HUES6 (cell line): ENCODE measurements at regions not wholly inside any gene's neighbourhood (a gene's known extent, or its start where the extent isn't known, plus 50 kb on each side); places are given as distances from the start of the nearest gene placed in this dataset.

ENCODE experiments used
- H3K27ac ChIP-seq: 2 replicates; pipeline ENCODE4 v1.7.0; 2013; ENCODE audit warnings: low read depth, mild to moderate bottlenecking, low read length, inconsistent platforms
- H3K27me3 ChIP-seq: 2 replicates; pipeline ENCODE4 v1.6.1; 2013; ENCODE audit warnings: low read length; ENCODE audit not compliant: control insufficient read depth, insufficient read depth
- H3K36me3 ChIP-seq: 2 replicates; pipeline ENCODE4 v1.6.1; 2013; ENCODE audit warnings: low read length; ENCODE audit not compliant: control insufficient read depth, insufficient read depth
- H3K4me1 ChIP-seq: 2 replicates; pipeline ENCODE4 v1.6.1; 2013; ENCODE audit warnings: low read length; ENCODE audit not compliant: control insufficient read depth, insufficient read depth
- H3K4me3 ChIP-seq: 2 replicates; pipeline ENCODE4 v1.5.1; 2013; ENCODE audit warnings: low read depth, low read length
- H3K9ac ChIP-seq: one replicate; pipeline ENCODE4 v1.6.1; 2013; ENCODE audit warnings: mild to moderate bottlenecking, low read length
- H3K9me3 ChIP-seq: 2 replicates; pipeline ENCODE4 v1.6.1; 2013; ENCODE audit warnings: low read depth, low read length; ENCODE audit not compliant: control insufficient read depth, insufficient read depth

DNA sequence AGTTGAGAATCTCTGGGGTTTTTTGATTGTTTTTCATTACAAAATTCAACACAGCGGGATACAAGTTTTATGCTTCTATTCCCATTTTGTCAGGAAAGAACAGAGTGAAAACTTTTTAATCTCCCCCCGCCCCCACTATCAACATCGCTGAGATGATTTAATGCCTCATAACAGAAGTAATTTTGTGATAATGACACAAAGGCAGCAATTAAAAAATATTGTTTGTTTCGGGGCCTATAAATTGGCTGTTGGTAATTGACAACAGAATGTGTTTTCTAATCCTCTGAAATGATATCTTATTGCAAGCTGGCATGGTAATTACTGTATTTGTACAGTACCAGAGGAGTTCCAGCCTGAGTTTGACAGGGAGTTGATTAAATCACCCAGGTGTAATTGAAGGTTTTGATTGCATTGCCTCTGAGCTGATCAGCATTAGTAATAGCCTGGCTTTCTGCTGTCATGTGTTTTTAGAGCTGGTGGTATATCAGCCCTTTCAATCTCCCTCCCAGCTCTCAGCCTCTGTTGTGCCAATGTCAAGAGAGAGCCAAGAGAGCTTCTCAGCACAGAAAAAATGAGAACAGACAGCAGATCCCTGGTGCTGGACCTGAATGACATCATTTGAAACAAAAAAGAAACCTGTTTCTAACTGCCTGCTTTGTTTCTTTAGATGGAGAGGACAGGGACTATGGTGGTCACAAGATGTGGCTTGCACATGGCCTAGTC, 265.1 kb downstream of the FAM76B start:
- Histone ChIP-seq H3K27me3 (no peaks in the 10 kb centered on the region), H3K9me3 (no peaks in the 10 kb centered on the region), H3K9ac (no peak overlapping the region), H3K36me3 (no peaks in the 10 kb centered on the region), H3K27ac (no peak overlapping the region), H3K4me3 (no peak overlapping the region), H3K4me1 (no peaks in the 10 kb centered on the region)

DNA sequence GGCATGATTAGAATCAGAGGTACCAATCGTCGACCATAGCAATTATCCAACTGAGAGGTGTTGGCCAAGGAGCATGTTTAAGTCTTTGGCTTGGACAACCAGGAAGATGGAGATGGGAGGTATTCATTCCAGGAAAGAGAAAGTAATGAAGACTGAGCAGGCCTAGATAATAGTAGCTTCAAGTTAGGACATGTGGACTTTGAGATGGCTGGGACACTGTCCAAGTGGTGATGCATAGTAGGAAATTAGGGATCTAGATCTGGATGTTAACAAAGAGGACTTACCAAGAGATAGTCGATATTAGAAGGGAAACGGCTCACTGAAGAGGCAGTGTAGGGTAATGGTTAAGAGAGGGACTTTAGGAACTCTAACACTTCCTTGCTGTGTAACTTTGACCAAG, 266.7 kb downstream of the FAM76B start:
- no peak overlapping the region for H3K27ac ChIP-seq
- no peaks in the 10 kb centered on the region for H3K36me3 ChIP-seq
- no peak overlapping the region for H3K4me3 ChIP-seq
- no peaks in the 10 kb centered on the region for H3K27me3 ChIP-seq
- no peak overlapping the region for H3K9ac ChIP-seq
- no peaks in the 10 kb centered on the region for H3K4me1 ChIP-seq
- H3K9me3 ChIP-seq: no peaks in the 10 kb centered on the region

DNA sequence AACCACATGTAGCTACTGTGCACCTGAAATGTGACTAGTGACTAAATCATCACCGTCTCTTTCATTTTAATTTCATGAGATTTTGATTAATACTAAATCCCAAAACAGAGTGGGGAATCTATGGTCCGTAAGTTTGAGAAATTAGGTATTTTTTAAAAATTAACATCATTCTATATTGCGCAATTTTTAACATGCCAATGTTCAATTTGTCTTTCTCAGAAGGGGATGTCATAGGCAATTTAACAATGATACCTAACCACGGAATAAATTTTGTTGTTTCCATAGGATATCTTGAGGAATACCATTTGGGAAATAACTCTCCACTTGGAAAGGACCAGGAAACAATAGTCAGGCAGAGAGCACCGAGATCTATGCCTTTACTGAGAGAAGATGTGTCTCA, 267.7 kb downstream of the FAM76B start:
- Histone ChIP-seq H3K27ac (no peak overlapping the region), H3K9me3 (no peaks in the 10 kb centered on the region), H3K27me3 (no peaks in the 10 kb centered on the region), H3K9ac (no peak overlapping the region), H3K4me3 (no peak overlapping the region), H3K4me1 (no peaks in the 10 kb centered on the region), H3K36me3 (no peaks in the 10 kb centered on the region)

- no peaks in the 10 kb centered on the region for H3K9me3 ChIP-seq
- H3K4me1 ChIP-seq: no peaks in the 10 kb centered on the region
- H3K9ac ChIP-seq: no peak overlapping the region
- no peak overlapping the region for H3K4me3 ChIP-seq
- H3K36me3 ChIP-seq: no peaks in the 10 kb centered on the region
- no peaks in the 10 kb centered on the region for H3K27me3 ChIP-seq
- no peak overlapping the region for H3K27ac ChIP-seq
These were observed 268.4 kb downstream of the FAM76B start for GRCh38 chr11:95521133-95521542.

DNA sequence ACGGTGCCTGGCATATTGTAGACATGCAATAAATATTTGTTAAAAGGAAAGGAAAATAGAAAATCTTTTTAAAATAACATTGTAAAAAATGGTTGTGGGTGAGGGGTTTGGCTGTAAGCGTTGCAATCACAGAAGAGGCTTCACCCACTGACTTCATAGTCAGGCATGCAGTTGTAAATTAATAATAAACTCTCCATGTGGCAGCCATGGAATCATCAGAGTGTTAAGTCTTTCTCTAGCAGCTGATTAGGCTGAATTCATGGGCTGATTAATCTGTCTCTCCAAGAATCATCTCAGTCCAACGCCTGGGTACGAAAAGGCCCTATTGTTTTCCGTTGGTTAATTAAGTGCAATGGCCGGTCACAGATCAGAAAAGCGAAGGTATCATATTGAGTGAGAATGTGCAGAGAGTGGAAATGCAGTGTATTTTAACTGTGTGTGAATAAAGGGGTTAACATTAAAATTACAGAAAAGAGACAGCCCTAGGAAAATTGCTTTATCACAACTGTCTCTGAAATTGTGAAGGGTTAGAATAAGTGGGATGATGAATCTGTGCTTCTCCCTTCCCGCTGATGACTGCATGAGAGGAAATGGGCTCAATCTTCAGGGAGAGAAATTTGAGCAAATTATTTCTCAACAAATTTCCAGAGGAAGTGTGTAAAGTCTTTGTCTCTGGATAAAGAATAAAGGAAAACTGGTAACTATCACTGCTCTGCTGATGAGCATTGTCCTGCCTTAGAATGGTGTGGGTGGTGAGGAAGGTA, 269.0 kb downstream of the FAM76B start:
- H3K27me3 ChIP-seq: no peaks in the 10 kb centered on the region
- H3K36me3 ChIP-seq: no peaks in the 10 kb centered on the region
- H3K9me3 ChIP-seq: no peaks in the 10 kb centered on the region
- H3K27ac ChIP-seq: no peak overlapping the region
- H3K4me1 ChIP-seq: no peaks in the 10 kb centered on the region
- H3K4me3 ChIP-seq: no peak overlapping the region
- H3K9ac ChIP-seq: no peak overlapping the region

DNA sequence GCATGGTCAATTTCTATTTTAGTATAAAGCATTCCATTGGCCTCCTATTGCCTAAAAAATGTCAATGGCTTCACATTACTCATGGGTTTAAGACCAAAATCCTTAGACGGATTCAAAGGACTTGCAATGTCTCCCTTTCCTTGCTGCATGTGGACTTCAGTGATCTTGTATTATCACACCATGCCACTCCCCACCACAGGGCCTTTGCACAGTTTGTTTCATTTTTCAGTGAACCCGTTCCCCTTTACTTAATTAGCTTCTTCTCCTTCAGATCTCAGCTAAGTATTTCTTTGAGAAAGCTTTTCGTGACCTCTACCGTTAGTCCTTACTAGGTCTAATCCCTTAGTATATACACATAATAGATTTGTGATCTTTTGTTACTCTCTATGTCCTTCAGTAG, 269.7 kb downstream of the FAM76B start:
- Histone ChIP-seq H3K36me3 (no peaks in the 10 kb centered on the region), H3K27me3 (no peaks in the 10 kb centered on the region), H3K4me1 (no peaks in the 10 kb centered on the region), H3K27ac (no peak overlapping the region), H3K9ac (no peak overlapping the region), H3K9me3 (no peaks in the 10 kb centered on the region), H3K4me3 (no peak overlapping the region)

DNA sequence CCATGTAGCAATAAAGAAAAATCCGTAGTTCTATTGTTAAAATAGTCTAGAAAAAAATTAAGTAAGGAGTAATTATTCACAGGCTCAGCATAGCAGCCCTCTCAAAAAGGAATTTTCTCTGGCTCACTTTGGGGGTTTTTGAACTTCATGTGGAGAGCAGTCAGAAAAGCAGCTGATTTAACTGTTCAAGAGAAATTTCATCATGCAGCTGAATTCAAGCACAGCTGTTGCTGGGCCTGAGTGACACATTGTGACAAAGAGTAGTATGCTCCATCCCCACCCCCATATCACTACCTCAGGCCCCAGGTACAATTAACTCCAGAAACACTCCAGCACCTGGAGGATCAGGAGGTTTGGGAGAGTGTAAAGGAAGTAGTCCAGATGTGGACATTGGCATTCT, 272.1 kb downstream of the FAM76B start:
- Histone ChIP-seq H3K4me3 (no peak overlapping the region), H3K9ac (no peak overlapping the region), H3K4me1 (no peaks in the 10 kb centered on the region), H3K27ac (no peak overlapping the region), H3K27me3 (no peaks in the 10 kb centered on the region), H3K36me3 (no peaks in the 10 kb centered on the region), H3K9me3 (no peaks in the 10 kb centered on the region)

DNA sequence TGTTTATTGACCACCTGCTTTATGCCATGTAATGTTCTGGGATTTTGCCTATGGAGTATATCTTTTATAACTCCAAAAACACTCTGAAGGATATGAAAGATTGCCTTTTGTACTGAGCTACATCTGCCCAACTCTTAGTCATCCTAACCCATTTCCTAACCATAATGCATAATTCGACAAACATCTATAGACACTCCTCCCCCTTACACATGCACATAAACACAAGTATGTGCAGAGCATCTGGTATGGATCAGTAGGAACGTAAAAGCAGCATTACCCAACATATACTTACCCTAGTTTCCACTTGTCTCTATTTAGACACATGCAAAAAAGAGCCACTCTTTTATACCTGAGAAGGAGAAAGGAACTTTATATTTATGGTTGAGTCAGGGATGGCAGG, 272.8 kb downstream of the FAM76B start:
- H3K9ac ChIP-seq: no peak overlapping the region
- H3K4me3 ChIP-seq: no peak overlapping the region
- H3K36me3 ChIP-seq: no peaks in the 10 kb centered on the region
- no peaks in the 10 kb centered on the region for H3K4me1 ChIP-seq
- H3K27me3 ChIP-seq: no peaks in the 10 kb centered on the region
- H3K27ac ChIP-seq: no peak overlapping the region
- no peaks in the 10 kb centered on the region for H3K9me3 ChIP-seq

DNA sequence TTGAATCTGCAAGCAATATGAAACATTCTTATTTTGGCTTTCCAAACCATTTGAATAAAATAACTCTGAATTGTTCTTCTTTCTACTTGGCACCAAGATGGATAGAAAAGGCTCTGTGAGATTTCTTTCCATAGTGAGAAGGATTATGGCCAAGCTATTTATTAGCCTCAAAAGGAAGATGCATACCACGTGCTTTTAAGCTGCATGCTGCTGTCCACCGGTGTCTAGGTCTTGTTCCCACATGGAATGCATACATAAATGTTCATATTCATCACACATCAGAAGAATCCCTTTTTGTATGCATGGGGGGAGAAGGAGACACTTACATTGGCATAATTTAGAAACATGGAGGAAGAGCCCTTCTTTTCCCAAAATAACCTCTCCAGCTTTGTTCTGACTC, 273.4 kb downstream of the FAM76B start:
- Histone ChIP-seq H3K36me3 (no peaks in the 10 kb centered on the region), H3K9ac (no peak overlapping the region), H3K4me3 (no peak overlapping the region), H3K27me3 (no peaks in the 10 kb centered on the region), H3K9me3 (no peaks in the 10 kb centered on the region), H3K27ac (no peak overlapping the region), H3K4me1 (no peaks in the 10 kb centered on the region)

DNA sequence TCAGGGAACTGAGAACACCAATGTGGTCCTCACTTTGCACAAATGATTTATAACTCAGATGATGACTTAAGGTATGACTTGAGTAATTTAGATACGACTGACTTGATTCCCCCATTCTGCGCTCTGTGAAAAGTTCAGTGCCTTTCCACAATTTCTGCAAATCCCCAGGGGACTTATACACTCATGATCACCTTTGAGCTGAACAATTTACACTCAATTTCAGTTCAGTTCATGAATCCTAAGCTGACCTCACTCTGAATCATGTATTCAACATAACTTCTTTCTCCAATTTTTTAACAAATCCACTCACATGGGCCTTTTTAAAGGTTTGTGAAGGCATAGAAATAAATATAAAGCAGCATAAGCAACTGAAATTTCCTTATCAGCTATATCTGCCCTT, 274.2 kb downstream of the FAM76B start:
- no peaks in the 10 kb centered on the region for H3K36me3 ChIP-seq
- H3K27ac ChIP-seq: no peak overlapping the region
- no peak overlapping the region for H3K9ac ChIP-seq
- no peaks in the 10 kb centered on the region for H3K4me1 ChIP-seq
- H3K27me3 ChIP-seq: no peaks in the 10 kb centered on the region
- no peak overlapping the region for H3K4me3 ChIP-seq
- H3K9me3 ChIP-seq: no peaks in the 10 kb centered on the region

- no peaks in the 10 kb centered on the region for H3K4me1 ChIP-seq
- H3K36me3 ChIP-seq: no peaks in the 10 kb centered on the region
- no peak overlapping the region for H3K27ac ChIP-seq
- H3K4me3 ChIP-seq: no peak overlapping the region
- no peak overlapping the region for H3K9ac ChIP-seq
- H3K27me3 ChIP-seq: no peaks in the 10 kb centered on the region
- H3K9me3 ChIP-seq: no peaks in the 10 kb centered on the region
These were observed 275.0 kb downstream of the FAM76B start for GRCh38 chr11:95514416-95515110.
